Urinary bladder (tissue), 3 donors: ENCODE measurements at regions not wholly inside any gene's neighbourhood (a gene's known extent, or its start where the extent isn't known, plus 50 kb on each side); places are given as distances from the start of the nearest gene placed in this dataset.
"Not testable (repeated sequence)": the region's sequence is repeated elsewhere in the genome, so short reads cannot be mapped to it uniquely, and the experiment has no call there.

Experiments
- DNase-seq: peaks from one replicate; pipeline ENCODE4 v3.0.0-alpha.2; 2015; ENCODE audit errors: extremely low spot score
- H3K27ac ChIP-seq: one replicate; pipeline ENCODE4 v1.5.1; 2013; ENCODE audit warnings: low read depth, mild to moderate bottlenecking, moderate library complexity
- H3K36me3 ChIP-seq: one replicate; pipeline ENCODE4 v1.6.1; 2013; ENCODE audit warnings: mild to moderate bottlenecking, moderate library complexity; ENCODE audit not compliant: insufficient read depth
- H3K4me1 ChIP-seq: one replicate; pipeline ENCODE4 v1.6.1; 2013; ENCODE audit warnings: mild to moderate bottlenecking, moderate library complexity; ENCODE audit not compliant: insufficient read depth
- H3K4me3 ChIP-seq: one replicate; pipeline ENCODE4 v1.5.1; 2013; ENCODE audit warnings: low read depth, low read length
- WGBS: extraction: QIAGEN DNeasy Blood & Tissue Kit; methylation state at CpG from one replicate; pipeline ENCODE4 v1.1.7; 2013; 5-methylcytosine and 5-hydroxymethylcytosine counted together
- donor health status: healthy with polysubstance abuse.
- donor health status: healthy.

DNA sequence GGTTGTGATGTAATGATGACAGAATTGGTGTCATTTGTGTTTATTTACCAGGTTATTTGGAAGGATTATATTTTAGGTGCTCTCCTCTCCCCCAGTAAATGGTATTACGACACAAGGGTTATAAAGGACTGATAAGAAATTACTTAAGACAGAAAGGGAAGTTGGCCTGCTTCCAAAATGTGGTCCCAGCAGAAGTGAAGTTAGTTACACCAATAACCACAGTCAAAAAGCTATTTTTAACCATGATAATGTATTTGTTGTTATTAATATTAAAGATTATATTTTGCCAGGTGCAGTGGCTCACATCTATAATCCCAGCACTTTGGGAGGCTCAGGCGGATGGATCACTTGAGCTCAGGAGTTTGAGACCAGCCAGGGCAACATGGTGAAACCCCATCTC, 92.5 kb downstream of the SYT15B start:
- H3K27ac ChIP-seq, H3K36me3 ChIP-seq, H3K4me3 ChIP-seq, H3K4me1 ChIP-seq, DNase-seq: not testable (repeated sequence)
- WGBS, result 60% methylated on average over 1 of the region's 2 CpGs

DNA sequence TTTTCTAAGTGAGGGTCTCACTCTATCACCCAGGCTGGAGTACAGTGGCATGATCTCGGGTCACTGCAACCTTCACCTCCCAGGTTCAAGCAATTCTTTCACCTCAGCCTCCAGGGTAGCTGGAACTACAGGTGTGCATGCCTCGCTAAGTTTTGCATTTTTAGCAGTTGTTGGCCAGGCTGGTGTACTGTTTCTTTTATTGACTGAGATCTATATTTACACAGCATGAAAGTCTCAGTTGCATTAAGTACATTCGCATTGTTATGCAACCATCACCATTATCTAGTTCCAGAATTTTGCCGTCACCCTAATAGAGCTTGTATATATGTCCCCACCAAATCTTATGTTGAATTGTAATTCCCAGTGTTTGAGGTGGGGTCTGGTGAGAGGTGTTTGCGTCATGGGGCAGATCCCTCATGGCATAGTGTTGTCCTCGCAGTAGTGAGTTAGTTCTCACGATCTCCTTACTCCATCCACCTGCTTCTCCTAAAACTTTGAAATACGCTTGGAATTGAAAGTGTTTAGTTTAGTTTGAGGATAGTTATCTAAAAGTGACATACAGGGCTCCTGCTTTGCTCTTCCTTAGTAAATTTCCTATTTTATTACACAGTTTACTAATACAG, 101.3 kb downstream of the SYT15B start:
- H3K27ac ChIP-seq, H3K36me3 ChIP-seq, DNase-seq, H3K4me1 ChIP-seq, H3K4me3 ChIP-seq: not testable (repeated sequence)
- WGBS, result 81% methylated on average over 3 of the region's 8 CpGs

- not testable (repeated sequence) for H3K4me1 ChIP-seq, H3K27ac ChIP-seq, H3K36me3 ChIP-seq, DNase-seq, H3K4me3 ChIP-seq
- WGBS, result no CpG with 5 or more reads among the region's 2 CpGs
Observed at GRCh38 chr10:47656732-47657131, 106.7 kb downstream of the SYT15B start.

GRCh38 chr10:47654161-47654560, 109.2 kb downstream of the SYT15B start:
- DNase-seq, H3K4me3 ChIP-seq, H3K27ac ChIP-seq, H3K36me3 ChIP-seq, H3K4me1 ChIP-seq: not testable (repeated sequence)
- 49% methylated on average over 2 of the region's 4 CpGs for WGBS

- not testable (repeated sequence) for H3K36me3 ChIP-seq, H3K4me3 ChIP-seq, H3K27ac ChIP-seq, DNase-seq, H3K4me1 ChIP-seq
- no CpG with 5 or more reads among the region's 2 CpGs for whole genome bisulfite sequencing
Observed at GRCh38 chr10:47648594-47648993, 114.8 kb downstream of the SYT15B start.

DNA sequence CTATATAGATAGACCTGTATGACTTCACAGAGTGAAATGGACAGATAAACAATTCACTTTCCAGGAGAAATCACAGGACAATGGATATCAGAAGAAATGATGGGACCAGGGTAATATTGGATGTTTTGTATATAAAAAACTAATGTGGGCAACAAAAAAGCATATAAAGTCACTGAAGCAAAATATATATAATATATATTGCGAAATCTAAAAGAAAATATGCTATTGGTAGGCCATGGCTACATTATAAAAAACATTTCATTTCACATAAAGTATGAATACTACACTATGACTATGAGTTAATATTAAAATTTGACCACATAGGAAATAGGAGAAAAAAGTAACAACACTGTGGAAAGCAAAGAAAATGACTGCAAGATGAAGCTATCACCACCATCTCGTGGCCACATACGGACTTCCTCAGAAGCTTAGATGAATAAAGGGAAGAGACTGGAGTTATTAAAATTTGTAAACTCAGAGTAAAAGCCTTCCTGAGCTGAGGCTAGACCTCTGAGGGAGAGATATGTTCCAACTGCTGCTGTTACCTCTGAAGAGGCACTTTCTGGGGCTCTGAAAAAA, 115.8 kb downstream of the SYT15B start:
- WGBS, result 42% methylated on average over 3 of the region's 3 CpGs

GRCh38 chr10:47646686-47647273, 116.6 kb downstream of the SYT15B start:
- not testable (repeated sequence) for H3K36me3 ChIP-seq, DNase-seq, H3K4me1 ChIP-seq, H3K4me3 ChIP-seq, H3K27ac ChIP-seq
- WGBS, result 0% methylated on average over 1 of the region's 2 CpGs

More for the DNA sequence above, 115.8 kb downstream of the SYT15B start:
- not testable (repeated sequence) for H3K36me3 ChIP-seq, DNase-seq, H3K27ac ChIP-seq, H3K4me1 ChIP-seq, H3K4me3 ChIP-seq

GRCh38 chr10:47626975-47627374, 103.5 kb upstream of the AGAP9 start:
- H3K27ac ChIP-seq, H3K4me1 ChIP-seq, H3K36me3 ChIP-seq, DNase-seq, H3K4me3 ChIP-seq: not testable (repeated sequence)
- no CpG with 5 or more reads among the region's 1 CpG for WGBS

DNA sequence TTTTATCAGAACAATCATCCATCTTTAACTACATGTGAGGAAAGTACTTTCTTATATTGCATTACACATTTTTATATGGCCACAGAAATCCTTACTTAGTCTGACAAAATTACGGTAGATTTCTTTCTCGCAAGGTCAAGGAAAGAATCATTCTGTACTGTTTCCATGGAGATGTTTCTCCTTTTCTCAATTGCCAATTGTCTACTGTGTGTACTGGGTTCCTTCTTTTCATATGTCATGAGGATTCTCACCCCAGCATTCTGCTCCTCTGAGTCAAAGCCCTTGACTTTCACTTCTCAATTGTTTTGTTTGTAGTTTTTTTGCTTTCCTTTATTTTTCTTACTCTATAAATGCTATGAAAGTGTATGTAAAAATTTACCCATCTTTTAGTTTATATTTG, 99.3 kb upstream of the AGAP9 start:
- not testable (repeated sequence) for H3K4me3 ChIP-seq, H3K36me3 ChIP-seq, H3K4me1 ChIP-seq, DNase-seq, H3K27ac ChIP-seq
- 59% methylated on average over 2 of the region's 2 CpGs for WGBS

DNA sequence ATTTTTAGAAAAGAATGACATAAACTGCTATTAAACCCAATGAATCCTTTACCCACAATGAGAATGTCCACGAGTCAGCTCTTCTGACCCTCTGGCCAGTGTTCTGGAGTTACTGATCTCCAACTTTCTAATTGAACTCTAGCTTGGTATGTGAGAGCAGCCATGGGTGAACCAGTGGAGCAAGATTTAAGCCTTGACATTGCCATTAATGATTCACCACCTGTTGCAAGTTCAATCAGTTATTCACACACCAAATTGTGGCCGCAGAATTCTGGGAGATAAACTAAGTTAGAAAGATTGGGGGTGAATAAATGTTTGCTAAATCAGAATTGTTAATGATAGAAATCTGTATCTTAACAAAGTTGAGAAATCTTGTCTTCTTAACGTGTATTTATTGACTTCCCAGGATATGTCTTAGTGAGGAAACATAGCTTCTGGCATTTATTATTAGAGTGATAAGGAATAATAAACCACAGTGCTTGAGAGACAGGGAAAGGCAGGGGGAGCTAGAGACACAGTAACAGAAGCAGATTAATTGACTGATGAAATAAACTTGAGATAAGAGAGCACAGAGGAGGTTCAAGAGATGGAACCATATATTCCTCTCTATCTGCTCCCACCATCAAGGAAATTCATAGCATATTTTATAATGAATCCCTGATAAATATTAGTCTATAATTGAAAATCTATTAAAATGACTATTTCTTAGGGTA, 96.0 kb upstream of the AGAP9 start:
- not testable (repeated sequence) for H3K36me3 ChIP-seq, DNase-seq, H3K27ac ChIP-seq, H3K4me1 ChIP-seq, H3K4me3 ChIP-seq
- 74% methylated on average over 2 of the region's 3 CpGs for WGBS

GRCh38 chr10:47609311-47609710, 85.9 kb upstream of the AGAP9 start:
- DNase-seq, result not testable (repeated sequence)

DNA sequence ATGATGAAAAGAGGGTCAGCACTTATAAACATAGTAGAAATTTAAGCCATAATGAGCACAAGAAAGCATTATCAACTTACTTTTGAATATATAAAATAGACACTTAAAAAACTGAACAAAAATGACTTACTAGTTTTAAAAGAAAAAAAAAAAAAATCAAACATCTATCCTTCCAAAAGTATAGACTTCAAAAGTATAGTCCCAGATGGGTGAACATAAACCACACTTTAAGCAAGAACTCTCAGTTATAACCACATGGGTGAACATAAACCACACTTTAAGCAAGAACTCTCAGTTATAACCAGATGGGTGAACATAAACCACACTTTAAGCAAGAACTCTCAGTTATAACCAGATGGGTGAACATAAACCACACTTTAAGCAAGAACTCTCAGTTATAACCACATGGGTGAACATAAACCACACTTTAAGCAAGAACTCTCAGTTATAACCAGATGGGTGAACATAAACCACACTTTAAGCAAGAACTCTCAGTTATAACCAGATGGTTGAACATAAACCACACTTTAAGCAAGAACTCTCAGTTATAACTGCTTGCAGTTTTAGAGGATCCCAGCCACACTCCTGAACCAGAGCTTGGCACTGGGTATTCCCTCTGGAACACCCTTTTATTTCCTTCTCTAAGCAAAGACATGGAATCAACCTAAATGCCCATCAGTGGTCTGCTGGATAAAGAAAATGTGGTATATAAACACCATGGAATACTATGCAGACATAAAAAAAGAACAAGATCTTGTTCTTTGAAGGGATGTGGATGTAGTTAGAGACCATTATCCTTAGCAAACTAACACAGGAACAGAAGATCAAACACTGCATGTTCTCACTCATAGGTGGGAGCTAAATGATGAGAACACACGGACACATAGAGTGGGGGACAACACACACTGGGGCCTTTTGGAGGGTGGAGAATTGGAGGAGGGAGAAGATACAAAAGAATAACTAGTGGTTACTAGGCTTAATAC, 82.6 kb upstream of the AGAP9 start:
- not testable (repeated sequence) for H3K4me1 ChIP-seq, H3K36me3 ChIP-seq, DNase-seq, H3K4me3 ChIP-seq, H3K27ac ChIP-seq
- no CpG with 5 or more reads among the region's 1 CpG for WGBS

More at GRCh38 chr10:47609311-47609710, 85.9 kb upstream of the AGAP9 start:
- not testable (repeated sequence) for H3K4me1 ChIP-seq, H3K4me3 ChIP-seq, H3K27ac ChIP-seq, H3K36me3 ChIP-seq
- no CpG with 5 or more reads among the region's 3 CpGs for WGBS

- not testable (repeated sequence) for H3K36me3 ChIP-seq, H3K27ac ChIP-seq, H3K4me3 ChIP-seq, DNase-seq, H3K4me1 ChIP-seq
- WGBS, result 79% methylated on average over 2 of the region's 2 CpGs
Observed at GRCh38 chr10:47600604-47601003, 77.2 kb upstream of the AGAP9 start.
